ENCODE measurements at regions not wholly inside any gene's neighbourhood (a gene's known extent, or its start where the extent isn't known, plus 50 kb on each side); places are given as distances from the start of the nearest gene placed in this dataset.

DNA sequence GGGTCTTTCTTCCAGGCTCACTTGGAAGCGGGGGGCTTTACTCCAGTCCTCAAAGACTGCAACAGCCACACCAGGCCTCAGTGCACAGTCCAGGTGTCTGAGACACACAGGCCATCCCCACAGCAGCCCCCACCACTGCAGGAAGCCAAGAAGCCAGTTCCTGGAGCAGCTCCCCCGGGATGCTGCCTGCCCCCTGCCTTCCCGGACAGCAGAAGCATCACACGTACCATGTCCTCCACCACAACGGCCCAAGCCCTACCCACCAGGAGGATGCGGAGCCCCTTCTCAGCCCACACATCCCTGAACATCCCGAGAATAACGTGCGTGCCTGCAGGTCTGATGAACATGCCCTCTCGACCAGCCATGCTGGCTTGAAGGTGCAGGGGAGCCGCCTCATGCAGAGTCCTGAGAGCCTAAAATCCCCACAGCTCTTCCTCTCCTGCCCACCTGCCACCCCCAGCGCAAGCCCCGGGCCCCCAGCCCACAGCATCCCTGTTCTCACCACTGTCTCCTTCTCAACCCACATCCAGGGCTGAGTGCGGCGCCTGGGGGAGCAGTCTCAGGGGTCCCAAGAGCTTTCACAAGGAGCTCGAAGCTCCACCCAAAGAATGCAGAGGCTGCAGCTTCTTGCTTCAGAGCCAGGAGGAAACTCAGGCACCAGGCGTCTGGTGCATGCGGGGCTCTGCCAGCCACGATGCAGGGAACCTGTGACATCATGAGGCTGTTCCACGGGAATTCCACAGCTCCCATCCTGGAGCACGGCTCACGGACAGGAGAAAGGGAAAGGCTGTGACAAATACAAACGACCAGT lies 209.6 kb downstream of the BRD1 start:
- no peaks in the 10 kb centered on the region for H3K79me2 ChIP-seq (replicated peaks; ENCODE audit: insufficient read depth)
- peaks cover 4% of the 10 kb centered on the region; the same call in 1 of the 3 replicates for H3K36me3 Mint-ChIP-seq (ENCODE audit: low read depth)

DNA sequence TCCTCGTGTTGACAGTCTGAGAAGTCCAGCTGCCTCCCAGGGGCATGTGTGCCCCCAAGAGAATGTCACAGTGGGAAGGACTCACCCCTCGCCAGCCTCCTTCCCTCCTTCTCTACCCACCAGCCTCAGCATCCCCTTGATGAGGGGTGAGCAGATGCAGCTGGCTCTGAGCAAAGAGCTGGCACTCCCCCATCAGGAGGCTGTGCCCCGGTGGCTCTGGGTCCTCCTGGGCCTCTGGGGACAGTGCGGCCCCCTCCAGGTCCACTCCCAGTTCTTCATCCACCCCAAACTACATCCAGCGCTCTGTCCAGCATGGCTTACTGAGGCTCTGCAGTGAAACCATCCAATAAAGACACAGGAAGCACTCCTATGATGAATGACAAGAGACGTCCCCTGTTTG lies 210.4 kb downstream of the BRD1 start:
- no peak overlapping the region for H2AFZ ChIP-seq
- H3K4me2 ChIP-seq: no peak overlapping the region
- Mint-ChIP-seq H3K27ac (no peak overlapping the region), H3K36me3 (ENCODE audit: low read depth) (peaks cover 4% of the 10 kb centered on the region; the same call in 1 of the 3 replicates), H3K4me1 (no peaks in the 10 kb centered on the region; the same call in 1 of the 3 replicates), H3K4me3 (no peak overlapping the region), H3K9me3 (peaks cover 11% of the 10 kb centered on the region), H3K27me3 (ENCODE audit: insufficient read depth, low read depth, poor library complexity) (peaks cover 7% of the 10 kb centered on the region)
- no peaks in the 10 kb centered on the region for H4K20me1 ChIP-seq (replicated peaks; ENCODE audit: insufficient read depth)
- no peaks in the 10 kb centered on the region for H3K27me3 ChIP-seq (ENCODE audit: insufficient read depth)
- no peak overlapping the region for H3K4me3 ChIP-seq
- H3K4me1 ChIP-seq (ENCODE audit: insufficient read depth): no peaks in the 10 kb centered on the region
- no peaks in the 10 kb centered on the region for H3F3A ChIP-seq (replicated peaks; ENCODE audit: low read depth)
- H3K9me2 ChIP-seq (ENCODE audit: insufficient read depth): no peaks in the 10 kb centered on the region
- ATAC-seq: no peak
- no peak overlapping the region for H3K27ac ChIP-seq (ENCODE audit: low read depth)
- DNase-seq (ENCODE audit: low spot score): no peak
- peaks cover 5% of the 10 kb centered on the region for H3K36me3 ChIP-seq (ENCODE audit: insufficient read depth)
- no peaks in the 10 kb centered on the region for H3K79me2 ChIP-seq (replicated peaks; ENCODE audit: insufficient read depth)
- TF ChIP-seq STAT1 (IDR thresholded peaks at IDR 0.05; ENCODE audit: unreplicated experiment) (no peak), NANOG (IDR thresholded peaks at IDR 0.05; ENCODE audit: borderline replicate concordance) (no peak), ZNF114 (CRISPR knock-in tag; IDR thresholded peaks at IDR 0.05) (no peak), POLR2AphosphoS5 (IDR thresholded peaks at IDR 0.05; ENCODE audit: low read depth) (no peak)
- TF ChIP-seq, protein P1, sequence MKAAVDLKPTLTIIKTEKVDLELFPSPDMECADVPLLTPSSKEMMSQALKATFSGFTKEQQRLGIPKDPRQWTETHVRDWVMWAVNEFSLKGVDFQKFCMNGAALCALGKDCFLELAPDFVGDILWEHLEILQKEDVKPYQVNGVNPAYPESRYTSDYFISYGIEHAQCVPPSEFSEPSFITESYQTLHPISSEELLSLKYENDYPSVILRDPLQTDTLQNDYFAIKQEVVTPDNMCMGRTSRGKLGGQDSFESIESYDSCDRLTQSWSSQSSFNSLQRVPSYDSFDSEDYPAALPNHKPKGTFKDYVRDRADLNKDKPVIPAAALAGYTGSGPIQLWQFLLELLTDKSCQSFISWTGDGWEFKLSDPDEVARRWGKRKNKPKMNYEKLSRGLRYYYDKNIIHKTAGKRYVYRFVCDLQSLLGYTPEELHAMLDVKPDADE (IDR thresholded peaks at IDR 0.05): no peak

More for the DNA sequence above, 209.6 kb downstream of the BRD1 start:
- TF ChIP-seq, protein P1 (IDR thresholded peaks at IDR 0.05): no peak
- no peak for TF ChIP-seq CREB1 (CRISPR knock-in tag; IDR thresholded peaks at IDR 0.05; ENCODE audit: low read depth)
- TF ChIP-seq, protein P2, sequence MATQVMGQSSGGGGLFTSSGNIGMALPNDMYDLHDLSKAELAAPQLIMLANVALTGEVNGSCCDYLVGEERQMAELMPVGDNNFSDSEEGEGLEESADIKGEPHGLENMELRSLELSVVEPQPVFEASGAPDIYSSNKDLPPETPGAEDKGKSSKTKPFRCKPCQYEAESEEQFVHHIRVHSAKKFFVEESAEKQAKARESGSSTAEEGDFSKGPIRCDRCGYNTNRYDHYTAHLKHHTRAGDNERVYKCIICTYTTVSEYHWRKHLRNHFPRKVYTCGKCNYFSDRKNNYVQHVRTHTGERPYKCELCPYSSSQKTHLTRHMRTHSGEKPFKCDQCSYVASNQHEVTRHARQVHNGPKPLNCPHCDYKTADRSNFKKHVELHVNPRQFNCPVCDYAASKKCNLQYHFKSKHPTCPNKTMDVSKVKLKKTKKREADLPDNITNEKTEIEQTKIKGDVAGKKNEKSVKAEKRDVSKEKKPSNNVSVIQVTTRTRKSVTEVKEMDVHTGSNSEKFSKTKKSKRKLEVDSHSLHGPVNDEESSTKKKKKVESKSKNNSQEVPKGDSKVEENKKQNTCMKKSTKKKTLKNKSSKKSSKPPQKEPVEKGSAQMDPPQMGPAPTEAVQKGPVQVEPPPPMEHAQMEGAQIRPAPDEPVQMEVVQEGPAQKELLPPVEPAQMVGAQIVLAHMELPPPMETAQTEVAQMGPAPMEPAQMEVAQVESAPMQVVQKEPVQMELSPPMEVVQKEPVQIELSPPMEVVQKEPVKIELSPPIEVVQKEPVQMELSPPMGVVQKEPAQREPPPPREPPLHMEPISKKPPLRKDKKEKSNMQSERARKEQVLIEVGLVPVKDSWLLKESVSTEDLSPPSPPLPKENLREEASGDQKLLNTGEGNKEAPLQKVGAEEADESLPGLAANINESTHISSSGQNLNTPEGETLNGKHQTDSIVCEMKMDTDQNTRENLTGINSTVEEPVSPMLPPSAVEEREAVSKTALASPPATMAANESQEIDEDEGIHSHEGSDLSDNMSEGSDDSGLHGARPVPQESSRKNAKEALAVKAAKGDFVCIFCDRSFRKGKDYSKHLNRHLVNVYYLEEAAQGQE (IDR thresholded peaks at IDR 0.05; ENCODE audit: unreplicated experiment): no peak
- TF ChIP-seq ZNF114 (CRISPR knock-in tag; IDR thresholded peaks at IDR 0.05): no peak
- no peak for TF ChIP-seq EZH2 (IDR thresholded peaks at IDR 0.05; ENCODE audit: low read depth, unreplicated experiment)
- TF ChIP-seq ZNF331 (CRISPR knock-in tag; IDR thresholded peaks at IDR 0.05; ENCODE audit: low read depth): no peak
- Histone ChIP-seq H4K20me1 (replicated peaks; ENCODE audit: insufficient read depth) (no peaks in the 10 kb centered on the region), H3K4me2 (no peak overlapping the region), H3K4me3 (no peak overlapping the region), H3K4me1 (ENCODE audit: insufficient read depth) (no peaks in the 10 kb centered on the region), H3F3A (replicated peaks; ENCODE audit: low read depth) (no peaks in the 10 kb centered on the region), H2AFZ (no peak overlapping the region), H3K36me3 (ENCODE audit: insufficient read depth) (peaks cover 5% of the 10 kb centered on the region; the same call in 1 of the 2 replicates), H3K27me3 (ENCODE audit: insufficient read depth) (no peaks in the 10 kb centered on the region), H3K9me2 (ENCODE audit: insufficient read depth) (no peaks in the 10 kb centered on the region), H3K27ac (ENCODE audit: low read depth) (no peak overlapping the region)
- DNase-seq (ENCODE audit: low spot score) (no peak), ATAC-seq (no peak)
- peaks cover 12% of the 10 kb centered on the region for H3K27me3 Mint-ChIP-seq (ENCODE audit: insufficient read depth, low read depth, poor library complexity)
- peaks cover 6% of the 10 kb centered on the region for H3K9me3 Mint-ChIP-seq
- H3K27ac Mint-ChIP-seq: no peak overlapping the region
- no peak overlapping the region for H3K4me3 Mint-ChIP-seq
- no peaks in the 10 kb centered on the region; the same call in 1 of the 3 replicates for H3K4me1 Mint-ChIP-seq

All from GM23338 (cell line).